ENCODE measurements at regions not wholly inside any gene's neighbourhood (a gene's known extent, or its start where the extent isn't known, plus 50 kb on each side); places are given as distances from the start of the nearest gene placed in this dataset.

- DNase-seq: peak; percentile 90
These were observed 255.6 kb upstream of the CADM1 start for GRCh38 chr11:115759622-115760460.

DNA sequence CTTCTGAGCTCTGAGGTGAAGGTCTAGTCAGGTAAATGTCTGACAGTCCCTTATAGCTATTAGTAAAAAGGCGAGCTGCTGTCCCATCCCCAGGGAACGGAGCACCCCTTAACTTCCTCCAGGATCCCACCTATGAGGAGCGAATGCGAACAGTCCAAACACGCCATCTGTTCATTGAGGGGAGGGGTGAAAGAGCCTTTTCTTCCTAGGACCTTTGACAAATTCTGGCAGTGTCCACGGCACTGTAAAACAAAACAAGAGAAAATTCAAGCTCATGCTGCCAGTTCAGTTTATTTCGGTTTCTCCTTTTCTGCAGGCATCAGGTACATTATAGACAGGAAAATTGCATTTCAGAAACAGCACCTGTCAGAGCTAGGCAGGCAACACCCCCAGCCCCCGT is 253.8 kb upstream of the CADM1 start:
- DNase-seq: no peak

DNA sequence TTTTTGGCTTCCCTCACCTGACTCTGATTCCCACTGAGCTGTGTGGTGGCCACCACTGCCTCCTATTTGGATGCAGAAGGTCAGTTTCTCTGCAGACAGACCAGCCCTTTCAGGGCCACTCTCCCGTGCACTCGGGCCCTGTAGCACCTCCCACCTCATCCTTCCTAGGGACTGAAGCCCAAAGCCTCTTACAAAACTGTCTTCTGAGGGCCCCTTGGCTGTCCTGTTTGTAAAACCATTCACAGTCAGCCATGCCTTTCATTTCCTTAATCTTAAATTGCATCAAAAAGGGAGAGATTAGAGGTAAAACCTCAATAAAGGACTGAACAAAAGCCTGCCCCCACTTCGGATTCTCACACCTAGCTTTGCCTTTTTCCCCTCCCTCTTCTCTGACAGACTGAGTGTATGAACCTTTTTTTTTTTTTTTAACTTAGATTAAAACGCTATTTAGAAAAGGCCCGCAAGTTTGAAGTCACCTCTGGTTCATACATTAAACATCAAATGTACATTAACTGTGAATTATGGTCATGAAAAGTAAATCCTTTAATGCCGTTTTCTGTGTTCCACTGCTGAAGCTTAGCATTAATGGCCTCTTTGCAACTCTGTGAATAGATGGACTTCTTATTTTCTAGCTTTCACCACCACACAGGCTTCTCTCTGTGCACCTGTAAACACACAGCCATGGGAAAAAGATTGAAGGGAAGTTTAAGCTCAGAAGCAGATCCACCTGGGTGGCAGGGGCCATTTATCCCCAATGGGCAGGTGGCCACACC is 247.2 kb upstream of the CADM1 start:
- no peak for DNase-seq

DNA sequence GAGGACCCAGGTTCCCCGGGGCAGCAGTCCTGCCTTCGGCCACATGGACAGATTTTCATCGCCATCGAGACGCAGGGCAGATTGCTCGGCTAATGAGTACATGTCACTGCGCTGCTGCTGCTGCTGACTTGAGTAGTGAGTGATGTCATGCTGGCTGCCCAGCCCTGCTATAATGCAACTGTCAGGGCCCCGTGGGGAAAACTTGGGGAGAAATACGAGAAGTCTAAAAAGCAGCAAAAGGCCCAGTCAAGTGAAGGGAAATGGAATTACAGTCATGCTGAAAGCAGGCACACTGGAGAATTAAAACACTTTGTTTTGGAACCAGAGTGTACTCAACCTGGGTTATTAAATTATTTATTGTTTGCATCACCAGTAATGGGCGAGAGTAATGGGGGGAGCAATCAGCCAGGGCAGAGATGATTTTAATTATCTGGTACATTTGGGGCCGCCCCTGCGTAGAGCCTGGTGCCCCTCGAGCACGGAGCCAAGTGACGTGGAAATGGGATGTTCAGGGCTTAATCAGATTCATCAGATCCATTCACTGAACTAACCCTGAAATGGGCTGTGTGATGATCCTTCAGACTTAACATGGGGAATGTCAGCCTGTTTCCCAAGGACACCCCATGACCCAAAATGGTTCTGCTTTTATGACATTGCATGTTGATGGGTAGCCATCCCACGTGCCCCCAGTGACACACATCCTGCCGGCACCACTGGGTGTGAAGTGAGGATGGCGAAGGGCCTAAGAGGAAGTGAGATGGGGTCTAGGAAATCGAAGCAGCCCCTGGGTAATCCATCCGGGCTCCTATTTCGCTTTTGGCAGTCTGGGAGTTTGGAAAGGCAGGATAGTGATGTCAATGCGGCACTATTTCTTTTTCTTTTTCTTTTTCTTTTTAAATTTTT is 241.6 kb upstream of the CADM1 start:
- no peak for DNase-seq

- no peak for DNase-seq
These were observed 240.9 kb upstream of the CADM1 start for GRCh38 chr11:115745066-115745465.

- no peak for DNase-seq
These were observed 239.5 kb upstream of the CADM1 start for GRCh38 chr11:115743719-115744118.

DNA sequence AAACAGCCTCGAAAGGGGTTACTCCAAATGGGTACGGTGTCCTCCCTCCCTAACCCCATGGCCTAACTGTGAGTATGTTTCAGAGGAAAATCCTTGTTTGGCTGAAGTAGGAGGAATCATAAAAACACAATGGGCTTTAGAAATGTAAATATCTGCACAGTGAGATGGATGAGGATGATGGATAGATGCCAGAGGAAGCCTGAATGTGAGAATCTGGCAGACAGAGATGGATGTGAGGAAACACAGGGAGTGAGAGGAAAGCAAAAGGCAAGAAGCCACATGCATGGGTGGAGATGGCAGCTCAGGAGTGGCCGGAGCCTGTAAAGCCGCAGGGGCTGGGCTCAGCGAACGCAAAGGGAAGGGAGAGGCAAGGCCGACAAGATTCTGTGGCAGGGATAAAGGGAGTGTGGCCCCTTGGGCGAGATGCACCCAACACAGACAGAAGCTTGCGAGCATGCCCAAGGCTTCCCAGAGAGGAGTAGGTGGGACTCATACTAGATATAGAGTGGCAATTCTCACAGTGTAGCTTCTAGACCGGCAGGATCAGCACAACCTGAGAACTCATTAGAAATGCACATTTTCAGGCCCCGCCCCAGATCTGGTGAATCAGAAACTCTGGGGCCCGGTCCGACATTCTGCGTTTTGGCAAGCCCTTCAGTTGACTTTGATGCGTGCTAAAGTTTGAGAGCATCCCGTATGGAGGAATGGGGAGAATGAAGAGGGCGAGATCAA is 237.3 kb upstream of the CADM1 start:
- no peak for DNase-seq

DNA sequence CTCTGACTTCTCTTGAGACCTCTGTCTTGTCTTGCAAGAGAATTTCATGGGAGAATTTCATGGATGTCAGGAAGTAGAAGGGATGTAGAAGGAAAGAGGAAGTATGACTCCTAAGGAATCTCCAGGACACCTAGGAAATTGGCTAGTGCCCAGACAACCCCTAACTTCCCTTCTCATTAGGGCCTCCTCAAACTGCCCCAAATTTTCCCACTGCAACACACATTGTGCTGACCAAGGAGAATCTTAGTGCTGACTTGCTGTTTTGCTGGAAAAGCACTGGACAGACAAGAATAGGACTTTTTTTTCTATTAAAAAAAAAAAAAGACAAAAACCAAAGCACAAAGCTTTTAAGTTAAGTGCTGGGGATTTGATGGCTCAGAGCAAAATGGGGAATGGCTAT is 236.1 kb upstream of the CADM1 start:
- no peak for DNase-seq

DNA sequence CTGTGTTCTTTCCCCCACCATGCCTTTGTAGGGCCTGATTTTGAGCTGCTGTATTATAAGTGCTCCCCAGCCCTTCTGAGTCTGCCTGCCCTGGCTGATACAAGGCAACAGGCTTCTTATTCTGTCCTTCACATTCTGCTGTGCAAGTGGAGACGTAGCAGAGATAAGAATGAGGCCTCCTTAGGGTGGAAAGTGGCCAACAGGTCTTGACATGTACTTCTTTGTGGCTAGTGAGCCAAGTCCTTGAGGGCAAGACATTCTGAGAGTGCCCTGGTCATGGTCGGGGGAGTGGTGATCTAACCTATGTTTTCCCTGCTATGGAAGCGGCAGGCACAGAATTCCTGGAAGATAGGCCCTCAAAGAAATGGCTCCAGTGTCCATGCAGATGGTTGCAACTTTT is 235.7 kb upstream of the CADM1 start:
- DNase-seq: no peak

- DNase-seq: no peak
These were observed 234.9 kb upstream of the CADM1 start for GRCh38 chr11:115739146-115739545.

- no peak for DNase-seq
These were observed 233.7 kb upstream of the CADM1 start for GRCh38 chr11:115737875-115738274.

GRCh38 chr11:115736146-115736545 is 231.9 kb upstream of the CADM1 start:
- DNase-seq: no peak

- DNase-seq: no peak
These were observed 220.5 kb upstream of the CADM1 start for GRCh38 chr11:115724666-115725065.

GRCh38 chr11:115722711-115723110 is 218.5 kb upstream of the CADM1 start:
- DNase-seq: no peak

DNA sequence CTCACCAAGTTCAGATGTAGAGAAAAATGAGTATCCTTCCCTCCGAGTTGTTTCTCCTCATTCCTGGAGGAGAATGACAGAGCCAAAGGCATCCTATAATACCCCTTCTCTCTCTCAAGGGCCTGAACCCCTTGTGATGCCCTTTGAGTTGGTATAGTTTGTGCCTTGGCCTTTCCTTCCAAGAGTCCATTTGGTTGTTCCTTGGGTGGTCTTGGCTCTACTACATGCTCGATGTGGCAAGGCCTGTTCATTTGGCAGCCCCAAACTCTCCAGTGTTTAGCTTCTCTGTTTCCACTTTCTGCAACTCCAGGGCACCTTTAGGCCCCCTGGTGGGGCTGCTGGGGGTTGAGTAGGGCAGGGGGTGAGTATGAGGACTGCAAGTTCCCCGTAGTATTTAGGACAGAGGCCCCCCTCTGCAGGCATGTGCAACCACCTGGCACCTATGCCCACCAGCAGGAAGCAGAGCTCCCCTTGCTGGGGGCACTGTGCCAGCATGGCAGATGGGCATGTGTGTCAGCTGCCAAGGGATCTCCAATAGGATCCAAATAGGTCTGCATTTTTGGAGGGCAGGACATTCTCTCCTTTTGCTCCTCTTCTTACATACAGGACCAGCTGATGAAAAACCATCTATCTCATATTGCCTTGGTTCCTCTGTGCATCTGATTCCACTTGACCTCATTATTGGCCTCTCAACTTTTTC is 217.2 kb upstream of the CADM1 start:
- DNase-seq: no peak

DNA sequence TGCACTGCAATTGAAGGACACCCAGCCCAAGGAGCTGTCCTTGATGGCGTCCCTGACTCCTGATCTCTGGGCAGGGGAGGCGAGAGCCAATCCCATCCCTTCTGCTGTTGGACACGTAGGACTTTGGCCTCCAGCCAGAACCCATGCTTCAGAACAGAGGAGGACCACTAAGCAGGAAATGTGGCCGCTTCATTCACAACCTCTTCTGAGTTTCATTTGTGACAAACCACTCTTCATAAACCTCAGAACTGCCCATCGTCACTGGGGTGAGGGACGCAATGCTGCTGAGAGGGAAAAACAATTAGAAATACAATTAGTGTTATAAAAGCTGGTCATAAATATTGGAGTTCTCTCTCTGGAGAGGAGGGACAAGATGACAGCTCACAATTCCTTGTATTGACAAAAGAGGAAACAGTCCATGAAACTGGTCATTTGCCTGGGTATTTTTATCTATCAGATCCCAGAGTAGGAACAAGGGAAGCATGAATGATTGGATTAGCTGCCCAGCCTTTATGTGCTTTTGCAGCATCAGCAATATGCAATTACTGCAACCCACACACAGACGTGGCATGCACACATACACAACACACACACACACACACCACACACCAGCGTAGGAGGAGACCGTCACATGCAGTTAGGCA is 216.5 kb upstream of the CADM1 start:
- DNase-seq: no peak

- DNase-seq: no peak
These were observed 214.7 kb upstream of the CADM1 start for GRCh38 chr11:115718945-115719344.

DNA sequence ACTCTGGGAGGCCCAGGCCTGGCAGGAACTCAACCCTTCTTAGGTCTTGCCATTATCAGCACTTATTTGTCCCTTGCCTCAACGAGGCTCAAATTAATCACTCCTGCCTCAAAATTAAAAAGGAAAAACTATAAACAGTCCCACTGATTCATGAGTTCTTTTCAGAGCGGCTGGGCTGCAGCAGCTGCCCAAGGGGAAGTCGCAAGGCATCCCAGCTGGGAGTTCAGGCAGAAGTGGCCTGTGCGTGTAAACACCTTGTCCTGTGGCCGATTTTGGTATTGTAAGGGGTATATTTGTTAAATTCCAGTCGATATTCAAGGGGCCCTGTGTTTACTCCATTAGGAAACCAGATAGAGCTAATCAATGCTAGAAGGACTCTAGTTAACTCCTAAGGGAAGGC is 213.9 kb upstream of the CADM1 start:
- no peak for DNase-seq

DNA sequence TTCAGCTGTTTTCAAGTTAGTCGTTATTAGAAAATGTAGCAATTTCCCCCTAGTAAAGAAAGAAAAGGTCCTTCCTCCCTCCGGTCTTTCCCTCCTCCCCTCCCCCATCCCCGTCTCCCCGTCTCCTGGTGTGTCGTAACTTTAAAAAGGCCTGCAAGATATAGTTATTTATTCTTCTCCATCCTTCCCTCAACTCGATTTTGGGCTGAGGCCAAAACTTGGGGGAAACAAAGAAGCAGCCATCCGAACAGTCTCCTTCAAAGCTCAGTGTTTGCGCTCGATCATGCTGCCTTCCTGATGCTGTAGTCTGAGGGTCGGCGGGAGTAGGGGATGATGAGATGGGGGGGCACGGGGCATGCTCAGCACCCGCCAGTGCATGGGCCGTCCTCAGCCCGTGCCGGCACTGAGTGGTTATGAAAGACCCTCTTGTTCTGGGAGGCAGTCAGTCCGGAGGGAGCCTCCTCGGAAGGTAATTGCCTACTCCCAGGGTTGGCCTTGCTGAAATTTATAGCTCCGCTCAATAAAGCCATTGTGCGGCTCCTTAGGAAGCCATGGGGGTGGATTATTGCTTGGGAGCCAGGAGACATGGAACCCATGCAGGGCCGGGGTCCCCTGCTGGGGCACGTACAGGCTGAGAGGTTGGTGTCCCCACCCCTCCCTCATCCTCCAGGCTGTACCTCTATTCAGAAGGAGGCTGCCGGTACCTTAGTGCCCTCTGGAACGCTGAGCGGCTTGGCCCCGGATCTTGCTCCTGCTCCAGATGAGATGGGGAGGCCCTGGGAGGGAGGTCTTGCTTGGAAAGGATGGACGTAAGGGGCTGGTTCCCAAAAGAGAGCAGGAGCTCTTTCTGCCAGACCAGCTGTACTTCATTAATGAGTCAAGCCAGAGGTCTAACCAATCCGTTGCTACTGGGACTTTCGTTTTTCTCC is 212.7 kb upstream of the CADM1 start:
- DNase-seq: peak; percentile 67

GRCh38 chr11:115716080-115716479 is 211.9 kb upstream of the CADM1 start:
- DNase-seq: no peak
